ENCODE measurements at regions not wholly inside any gene's neighbourhood (a gene's known extent, or its start where the extent isn't known, plus 50 kb on each side); places are given as distances from the start of the nearest gene placed in this dataset.

GRCh38 chr2:129793431-129793902 is 186.0 kb upstream of the RAB6C start:
- no peak for TF ChIP-seq CTCF (IDR thresholded peaks at IDR 0.05; ENCODE audit: insufficient read depth in 1 of 2, low read depth in 1 of 2, low read length in 1 of 2, severe bottlenecking in 1 of 2, unreplicated experiment in 1 of 2)
- Histone ChIP-seq H3K4me1 (no peaks in the 10 kb centered on the region), H3K27me3 (replicated peaks; ENCODE audit: control insufficient read depth, insufficient read depth, low read length) (peaks cover 1% of the 10 kb centered on the region; the same call in 1 of the 2 replicates), H3K36me3 (ENCODE audit: control insufficient read depth, insufficient read depth, low read length) (no peaks in the 10 kb centered on the region), H3K4me3 (ENCODE audit: low read depth, low read length) (no peak overlapping the region), H3K9me3 (no peaks in the 10 kb centered on the region)
- DNase-seq, result no peak
- ChIA-PET CTCF (no interaction called here), POLR2A (no interaction called here)
- no peak overlapping the region for H3K27ac Mint-ChIP-seq (ENCODE audit: unreplicated experiment)
- no peaks in the 10 kb centered on the region for H3K4me1 Mint-ChIP-seq (ENCODE audit: low read depth, unreplicated experiment)
- no TSS peak for BruUV-seq (replicated peaks)
- intact Hi-C loops (cut with micrococcal nuclease; ENCODE audit: unreplicated experiment), result no loop called here
- H3K4me3 Mint-ChIP-seq (ENCODE audit: unreplicated experiment), result no peak overlapping the region
- H3K27me3 Mint-ChIP-seq (ENCODE audit: insufficient read depth, unreplicated experiment), result peaks cover 5% of the 10 kb centered on the region
- H3K36me3 Mint-ChIP-seq (ENCODE audit: insufficient read depth, unreplicated experiment), result no peaks in the 10 kb centered on the region
- H3K9me3 Mint-ChIP-seq (ENCODE audit: unreplicated experiment), result no peaks in the 10 kb centered on the region

- POLR2A ChIA-PET, result no interaction called here
Observed at GRCh38 chr2:129794116-129794515, 185.3 kb upstream of the RAB6C start.

DNA sequence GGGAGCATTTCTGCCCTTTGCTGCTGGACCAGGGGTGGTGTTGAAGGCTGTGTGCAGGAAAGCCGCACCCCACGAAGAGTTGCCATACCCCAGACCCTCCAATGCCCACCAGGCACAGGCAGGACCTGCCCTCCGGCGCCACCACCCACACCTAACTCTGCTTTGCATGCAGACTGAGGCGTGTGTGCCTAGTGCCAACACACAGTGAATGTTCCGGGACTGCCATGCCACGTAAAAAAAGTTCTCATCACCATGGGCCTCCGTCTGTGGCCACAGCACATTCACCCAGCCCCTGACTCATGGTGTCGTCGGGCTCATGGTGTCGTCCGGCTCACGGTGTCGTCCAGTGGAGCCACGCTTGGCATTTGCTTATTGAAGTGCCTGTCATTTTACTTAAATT is 184.9 kb upstream of the RAB6C start:
- intact Hi-C loops (cut with micrococcal nuclease; ENCODE audit: unreplicated experiment), result no loop called here
- H3K9me3 Mint-ChIP-seq (ENCODE audit: unreplicated experiment), result no peaks in the 10 kb centered on the region
- H3K27ac Mint-ChIP-seq (ENCODE audit: unreplicated experiment), result no peak overlapping the region
- H3K4me1 Mint-ChIP-seq (ENCODE audit: low read depth, unreplicated experiment), result no peaks in the 10 kb centered on the region
- no peak overlapping the region for H3K4me3 Mint-ChIP-seq (ENCODE audit: unreplicated experiment)
- Histone ChIP-seq H3K36me3 (ENCODE audit: control insufficient read depth, insufficient read depth, low read length) (no peaks in the 10 kb centered on the region), H3K27me3 (replicated peaks; ENCODE audit: control insufficient read depth, insufficient read depth, low read length) (peaks cover 1% of the 10 kb centered on the region; the same call in 1 of the 2 replicates), H3K9me3 (no peaks in the 10 kb centered on the region), H3K4me1 (no peaks in the 10 kb centered on the region), H3K4me3 (ENCODE audit: low read depth, low read length) (no peak overlapping the region)
- no peaks in the 10 kb centered on the region for H3K36me3 Mint-ChIP-seq (ENCODE audit: insufficient read depth, unreplicated experiment)
- peaks cover 7% of the 10 kb centered on the region for H3K27me3 Mint-ChIP-seq (ENCODE audit: insufficient read depth, unreplicated experiment)
- BruUV-seq (replicated peaks), result no TSS peak
- no peak for DNase-seq
- TF ChIP-seq CTCF (IDR thresholded peaks at IDR 0.05; ENCODE audit: insufficient read depth in 1 of 2, low read depth in 1 of 2, low read length in 1 of 2, severe bottlenecking in 1 of 2, unreplicated experiment in 1 of 2), result no peak
- ChIA-PET CTCF (no interaction called here), POLR2A (no interaction called here)

More at GRCh38 chr2:129794116-129794515, 185.3 kb upstream of the RAB6C start:
- no peaks in the 10 kb centered on the region for H3K9me3 Mint-ChIP-seq (ENCODE audit: unreplicated experiment)
- TF ChIP-seq CTCF (IDR thresholded peaks at IDR 0.05; ENCODE audit: insufficient read depth in 1 of 2, low read depth in 1 of 2, low read length in 1 of 2, severe bottlenecking in 1 of 2, unreplicated experiment in 1 of 2), result no peak
- no peak overlapping the region for H3K27ac Mint-ChIP-seq (ENCODE audit: unreplicated experiment)
- H3K27me3 Mint-ChIP-seq (ENCODE audit: insufficient read depth, unreplicated experiment), result peaks cover 5% of the 10 kb centered on the region
- no peaks in the 10 kb centered on the region for H3K36me3 Mint-ChIP-seq (ENCODE audit: insufficient read depth, unreplicated experiment)
- no peaks in the 10 kb centered on the region for H3K4me1 Mint-ChIP-seq (ENCODE audit: low read depth, unreplicated experiment)
- no peaks in the 10 kb centered on the region for H3K4me1 ChIP-seq
- no peak overlapping the region for H3K4me3 Mint-ChIP-seq (ENCODE audit: unreplicated experiment)
- CTCF ChIA-PET, result no interaction called here
- no TSS peak for BruUV-seq (replicated peaks)
- H3K36me3 ChIP-seq (ENCODE audit: control insufficient read depth, insufficient read depth, low read length), result no peaks in the 10 kb centered on the region
- DNase-seq, result no peak
- intact Hi-C loops (cut with micrococcal nuclease; ENCODE audit: unreplicated experiment), result no loop called here
- H3K4me3 ChIP-seq (ENCODE audit: low read depth, low read length), result no peak overlapping the region
- no peaks in the 10 kb centered on the region for H3K9me3 ChIP-seq
- peaks cover 1% of the 10 kb centered on the region; the same call in 1 of the 2 replicates for H3K27me3 ChIP-seq (replicated peaks; ENCODE audit: control insufficient read depth, insufficient read depth, low read length)

All from Caco-2 (cell line).